ENCODE measurements at regions not wholly inside any gene's neighbourhood (a gene's known extent, or its start where the extent isn't known, plus 50 kb on each side); places are given as distances from the start of the nearest gene placed in this dataset.

DNA sequence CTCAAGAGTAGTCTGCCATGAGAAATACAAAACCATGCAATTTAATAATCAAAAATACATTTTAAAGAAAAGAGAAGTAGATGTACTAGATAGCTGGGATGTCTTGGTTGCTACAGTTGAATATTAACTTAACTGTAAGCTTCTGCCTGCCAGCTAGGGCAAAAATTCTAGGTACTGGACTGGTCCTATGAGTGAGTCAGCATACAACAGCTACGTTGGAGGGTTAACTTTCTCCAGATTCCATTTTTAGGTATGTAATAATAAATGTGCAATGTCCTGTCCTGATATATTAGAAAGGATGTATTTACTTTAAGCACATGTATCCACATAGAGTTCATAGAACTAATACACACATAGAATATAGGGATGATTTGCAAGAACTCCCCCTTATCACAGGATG, 230.1 kb downstream of the CAAP1 start:
- H3K4me3 Mint-ChIP-seq: no peak overlapping the region
- TF ChIP-seq, protein P1, sequence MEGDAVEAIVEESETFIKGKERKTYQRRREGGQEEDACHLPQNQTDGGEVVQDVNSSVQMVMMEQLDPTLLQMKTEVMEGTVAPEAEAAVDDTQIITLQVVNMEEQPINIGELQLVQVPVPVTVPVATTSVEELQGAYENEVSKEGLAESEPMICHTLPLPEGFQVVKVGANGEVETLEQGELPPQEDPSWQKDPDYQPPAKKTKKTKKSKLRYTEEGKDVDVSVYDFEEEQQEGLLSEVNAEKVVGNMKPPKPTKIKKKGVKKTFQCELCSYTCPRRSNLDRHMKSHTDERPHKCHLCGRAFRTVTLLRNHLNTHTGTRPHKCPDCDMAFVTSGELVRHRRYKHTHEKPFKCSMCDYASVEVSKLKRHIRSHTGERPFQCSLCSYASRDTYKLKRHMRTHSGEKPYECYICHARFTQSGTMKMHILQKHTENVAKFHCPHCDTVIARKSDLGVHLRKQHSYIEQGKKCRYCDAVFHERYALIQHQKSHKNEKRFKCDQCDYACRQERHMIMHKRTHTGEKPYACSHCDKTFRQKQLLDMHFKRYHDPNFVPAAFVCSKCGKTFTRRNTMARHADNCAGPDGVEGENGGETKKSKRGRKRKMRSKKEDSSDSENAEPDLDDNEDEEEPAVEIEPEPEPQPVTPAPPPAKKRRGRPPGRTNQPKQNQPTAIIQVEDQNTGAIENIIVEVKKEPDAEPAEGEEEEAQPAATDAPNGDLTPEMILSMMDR (IDR thresholded peaks at IDR 0.05): no peak
- H3K36me3 Mint-ChIP-seq (ENCODE audit: low read depth): no peaks in the 10 kb centered on the region
- peaks cover 2% of the 10 kb centered on the region for H3K9me3 Mint-ChIP-seq
- DNase-seq: no peak
- H3K4me1 Mint-ChIP-seq (ENCODE audit: low read depth): no peaks in the 10 kb centered on the region
- ChIA-PET CTCF (no interaction called here), POLR2A (no interaction called here)
- no peak for ATAC-seq
- H3K27me3 Mint-ChIP-seq: peaks cover 3% of the 10 kb centered on the region
- no peak overlapping the region for H3K27ac Mint-ChIP-seq
- intact Hi-C loops (cut with micrococcal nuclease): no loop called here

GRCh38 chr9:26658476-26658875, 234.1 kb downstream of the CAAP1 start:
- TF ChIP-seq, protein P1 (IDR thresholded peaks at IDR 0.05): no peak
- POLR2A ChIA-PET: no interaction called here
- H3K36me3 Mint-ChIP-seq (ENCODE audit: low read depth): no peaks in the 10 kb centered on the region
- intact Hi-C loops (cut with micrococcal nuclease): no loop called here
- H3K4me1 Mint-ChIP-seq (ENCODE audit: low read depth): no peaks in the 10 kb centered on the region
- peaks cover 2% of the 10 kb centered on the region for H3K9me3 Mint-ChIP-seq
- H3K27ac Mint-ChIP-seq: no peak overlapping the region
- no peak for DNase-seq
- CTCF ChIA-PET: no interaction called here
- peaks cover 3% of the 10 kb centered on the region for H3K27me3 Mint-ChIP-seq
- H3K4me3 Mint-ChIP-seq: no peak overlapping the region
- no peak for ATAC-seq

GRCh38 chr9:26657958-26658357, 234.6 kb downstream of the CAAP1 start:
- no peaks in the 10 kb centered on the region for H3K4me1 Mint-ChIP-seq (ENCODE audit: low read depth)
- no peak for ATAC-seq
- peaks cover 3% of the 10 kb centered on the region for H3K27me3 Mint-ChIP-seq
- no peak overlapping the region for H3K4me3 Mint-ChIP-seq
- TF ChIP-seq, protein P1 (IDR thresholded peaks at IDR 0.05): no peak
- no peaks in the 10 kb centered on the region for H3K36me3 Mint-ChIP-seq (ENCODE audit: low read depth)
- ChIA-PET POLR2A (no interaction called here), CTCF (no interaction called here)
- no peak for DNase-seq
- H3K9me3 Mint-ChIP-seq: peaks cover 2% of the 10 kb centered on the region
- H3K27ac Mint-ChIP-seq: no peak overlapping the region
- intact Hi-C loops (cut with micrococcal nuclease): no loop called here

- no peak overlapping the region for H3K4me3 Mint-ChIP-seq
- H3K4me1 Mint-ChIP-seq (ENCODE audit: low read depth): no peaks in the 10 kb centered on the region
- H3K27me3 Mint-ChIP-seq: peaks cover 3% of the 10 kb centered on the region
- DNase-seq (peak; percentile 2), ATAC-seq (no peak)
- ChIA-PET CTCF (interaction anchor here (1.0 kb wide), 1 partner anchor 18 kb away, joined by 3 read pairs; no protein-coding TSS in a partner anchor), POLR2A (no interaction called here)
- H3K9me3 Mint-ChIP-seq: no peaks in the 10 kb centered on the region
- intact Hi-C loops (cut with micrococcal nuclease): no loop called here
- TF ChIP-seq, protein P1 (IDR thresholded peaks at IDR 0.05): no peak
- no peaks in the 10 kb centered on the region for H3K36me3 Mint-ChIP-seq (ENCODE audit: low read depth)
- H3K27ac Mint-ChIP-seq: no peak overlapping the region
Measured at GRCh38 chr9:26656003-26656870, 236.4 kb downstream of the CAAP1 start.

GRCh38 chr9:26655166-26655565, 237.4 kb downstream of the CAAP1 start:
- Mint-ChIP-seq H3K9me3 (no peaks in the 10 kb centered on the region), H3K4me3 (no peak overlapping the region), H3K36me3 (ENCODE audit: low read depth) (no peaks in the 10 kb centered on the region), H3K27me3 (peaks cover under 1% of the 10 kb centered on the region), H3K4me1 (ENCODE audit: low read depth) (no peaks in the 10 kb centered on the region), H3K27ac (no peak overlapping the region)
- DNase-seq: no peak
- ChIA-PET POLR2A (no interaction called here), CTCF (no interaction called here)
- ATAC-seq: no peak
- intact Hi-C loops (cut with micrococcal nuclease): no loop called here
- TF ChIP-seq, protein P1 (IDR thresholded peaks at IDR 0.05): no peak
